ENCODE measurements at regions not wholly inside any gene's neighbourhood (a gene's known extent, or its start where the extent isn't known, plus 50 kb on each side); places are given as distances from the start of the nearest gene placed in this dataset.

DNA sequence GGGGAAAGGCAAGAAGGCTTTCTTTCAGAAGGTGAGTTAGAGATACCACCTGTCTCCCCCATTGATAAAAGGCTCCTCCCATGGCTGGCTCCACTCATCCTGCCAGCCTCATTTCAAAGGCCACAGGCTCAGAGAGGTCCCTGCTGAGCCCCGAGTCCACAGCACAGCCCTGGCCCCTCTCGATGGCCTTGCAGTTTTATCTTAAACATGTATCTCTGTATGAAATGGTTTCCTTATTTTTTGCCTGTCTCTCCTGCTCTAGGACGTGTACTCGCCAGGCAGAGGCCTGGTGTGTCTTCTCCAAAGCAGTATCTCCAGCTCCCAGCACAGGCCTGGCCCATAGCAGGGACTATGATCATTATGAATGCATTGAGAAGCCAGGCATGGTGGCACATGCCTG lies 160.5 kb upstream of the NSMCE3 start:
- intact Hi-C loops (cut with DNase I; ENCODE audit: low total_unique reads): no loop called here
- DNase-seq: no peak
- Histone ChIP-seq H3K4me3 (no peak overlapping the region), H3K27ac (no peak overlapping the region), H3K36me3 (no peaks in the 10 kb centered on the region), H3K4me1 (no peaks in the 10 kb centered on the region), H3K27me3 (no peaks in the 10 kb centered on the region), H3K9me3 (peaks cover 0 to 4% (median 0%) of the 10 kb centered on the region in 4 donors)
- 73 to 94% (median 86%) methylated on average over 4 of the region's 4 CpGs for WGBS, 5 donors
- TF ChIP-seq EP300 (IDR thresholded peaks at IDR 0.05): no peak
- TF ChIP-seq, protein P1, sequence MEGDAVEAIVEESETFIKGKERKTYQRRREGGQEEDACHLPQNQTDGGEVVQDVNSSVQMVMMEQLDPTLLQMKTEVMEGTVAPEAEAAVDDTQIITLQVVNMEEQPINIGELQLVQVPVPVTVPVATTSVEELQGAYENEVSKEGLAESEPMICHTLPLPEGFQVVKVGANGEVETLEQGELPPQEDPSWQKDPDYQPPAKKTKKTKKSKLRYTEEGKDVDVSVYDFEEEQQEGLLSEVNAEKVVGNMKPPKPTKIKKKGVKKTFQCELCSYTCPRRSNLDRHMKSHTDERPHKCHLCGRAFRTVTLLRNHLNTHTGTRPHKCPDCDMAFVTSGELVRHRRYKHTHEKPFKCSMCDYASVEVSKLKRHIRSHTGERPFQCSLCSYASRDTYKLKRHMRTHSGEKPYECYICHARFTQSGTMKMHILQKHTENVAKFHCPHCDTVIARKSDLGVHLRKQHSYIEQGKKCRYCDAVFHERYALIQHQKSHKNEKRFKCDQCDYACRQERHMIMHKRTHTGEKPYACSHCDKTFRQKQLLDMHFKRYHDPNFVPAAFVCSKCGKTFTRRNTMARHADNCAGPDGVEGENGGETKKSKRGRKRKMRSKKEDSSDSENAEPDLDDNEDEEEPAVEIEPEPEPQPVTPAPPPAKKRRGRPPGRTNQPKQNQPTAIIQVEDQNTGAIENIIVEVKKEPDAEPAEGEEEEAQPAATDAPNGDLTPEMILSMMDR (IDR thresholded peaks at IDR 0.05): no peak
- no peak for TF ChIP-seq POLR2A (IDR thresholded peaks at IDR 0.05)
- TF ChIP-seq POLR2AphosphoS5 (IDR thresholded peaks at IDR 0.05): no peak

DNA sequence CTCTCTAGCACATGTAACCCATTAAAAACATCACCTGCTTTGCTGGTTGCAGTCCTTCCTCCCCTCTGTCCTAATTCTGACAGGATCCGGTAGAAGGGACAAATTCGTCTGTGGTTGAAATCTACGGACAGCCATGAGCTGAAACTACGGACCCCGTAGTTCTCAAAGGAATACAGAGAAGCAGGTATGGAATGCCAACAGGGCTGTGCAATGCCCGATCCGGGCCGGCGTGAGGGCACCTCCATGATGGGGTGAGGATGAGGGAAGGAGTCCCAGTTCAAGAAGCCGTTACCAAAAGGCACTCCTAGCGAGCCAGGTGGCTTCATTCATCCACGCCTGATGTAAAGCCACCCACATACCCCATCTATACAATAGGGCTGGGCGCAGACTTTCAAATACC lies 160.0 kb upstream of the NSMCE3 start:
- TF ChIP-seq POLR2AphosphoS5 (IDR thresholded peaks at IDR 0.05) (no peak), EP300 (IDR thresholded peaks at IDR 0.05) (no peak), POLR2A (IDR thresholded peaks at IDR 0.05) (no peak)
- TF ChIP-seq, protein P1 (IDR thresholded peaks at IDR 0.05): no peak
- intact Hi-C loops (cut with DNase I; ENCODE audit: low total_unique reads): no loop called here
- DNase-seq: no peak
- Histone ChIP-seq H3K27ac (no peak overlapping the region), H3K9me3 (peaks cover 0 to 4% (median 0%) of the 10 kb centered on the region in 4 donors), H3K4me1 (no peaks in the 10 kb centered on the region), H3K27me3 (no peaks in the 10 kb centered on the region), H3K36me3 (no peaks in the 10 kb centered on the region), H3K4me3 (no peak overlapping the region)
- 90 to 94% (median 91%) methylated on average over 12 to 13 of the region's 13 CpGs for WGBS, 5 donors

DNA sequence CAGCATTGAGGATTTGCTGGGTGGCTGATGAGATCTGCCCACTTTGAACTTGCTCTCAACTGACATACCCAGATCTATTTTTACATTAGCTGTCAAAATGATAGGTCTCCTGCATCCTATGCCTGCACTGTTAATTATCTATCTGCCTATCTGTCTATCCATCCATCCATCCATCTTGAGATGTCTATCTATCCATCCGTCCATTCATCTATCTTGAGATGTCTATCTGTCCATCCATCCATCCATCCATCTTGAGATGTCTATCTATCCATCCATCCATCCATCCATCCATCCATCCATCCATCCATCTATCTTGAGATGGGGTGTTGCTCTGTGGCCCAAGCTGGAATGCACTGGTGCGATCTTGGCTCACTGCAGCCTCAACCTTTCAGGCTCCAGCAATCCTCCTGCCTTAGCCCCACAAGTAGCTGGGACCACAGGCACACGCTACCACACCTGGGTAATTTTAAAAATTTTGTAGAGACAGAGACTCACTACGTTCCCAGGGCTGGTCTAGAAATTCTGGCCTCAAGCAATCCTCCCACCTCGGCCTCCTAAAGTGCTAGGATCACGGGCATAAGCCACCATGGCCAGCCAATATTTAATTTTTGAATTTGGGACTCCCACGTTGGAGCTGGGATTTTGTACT lies 159.4 kb upstream of the NSMCE3 start:
- Histone ChIP-seq H3K27me3 (no peaks in the 10 kb centered on the region), H3K9me3 (peaks cover 0 to 4% (median under 1%) of the 10 kb centered on the region in 4 donors), H3K4me3 (no peak overlapping the region), H3K27ac (no peak overlapping the region), H3K36me3 (no peaks in the 10 kb centered on the region), H3K4me1 (no peaks in the 10 kb centered on the region)
- 78 to 91% (median 86%) methylated on average over 7 of the region's 7 CpGs for WGBS, 5 donors
- no peak for DNase-seq
- intact Hi-C loops (cut with DNase I; ENCODE audit: low total_unique reads): no loop called here
- TF ChIP-seq EP300 (IDR thresholded peaks at IDR 0.05): no peak
- TF ChIP-seq, protein P1 (IDR thresholded peaks at IDR 0.05): no peak
- TF ChIP-seq POLR2A (IDR thresholded peaks at IDR 0.05): no peak
- TF ChIP-seq POLR2AphosphoS5 (IDR thresholded peaks at IDR 0.05): no peak

DNA sequence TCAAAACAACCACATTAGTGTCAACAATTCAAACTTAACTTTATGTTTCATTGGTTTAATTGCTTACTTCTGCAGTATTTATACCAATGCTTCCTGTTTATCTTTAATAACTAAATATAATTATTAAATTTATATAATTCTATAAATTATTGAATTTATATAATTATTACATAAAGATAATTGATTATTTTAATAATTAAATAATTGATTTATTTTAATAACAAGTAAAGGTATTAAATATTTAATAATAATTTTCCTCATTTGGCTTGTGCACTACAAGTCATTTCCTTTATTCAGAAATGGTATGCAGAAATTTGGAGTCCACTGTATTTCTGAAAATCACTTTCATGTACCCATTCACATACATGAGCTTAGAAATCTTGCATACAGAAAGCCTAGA lies 156.2 kb upstream of the NSMCE3 start:
- H3K27me3 ChIP-seq: no peaks in the 10 kb centered on the region
- no peaks in the 10 kb centered on the region for H3K36me3 ChIP-seq
- intact Hi-C loops (cut with DNase I; ENCODE audit: low total_unique reads): no loop called here
- no peaks in the 10 kb centered on the region for H3K4me1 ChIP-seq
- no peak overlapping the region for H3K27ac ChIP-seq
- H3K9me3 ChIP-seq: peaks cover 0 to 8% (median 2%) of the 10 kb centered on the region in 4 donors
- no peak overlapping the region for H3K4me3 ChIP-seq
- TF ChIP-seq POLR2AphosphoS5 (IDR thresholded peaks at IDR 0.05) (no peak), POLR2A (IDR thresholded peaks at IDR 0.05) (no peak), EP300 (IDR thresholded peaks at IDR 0.05) (no peak)
- DNase-seq: no peak

DNA sequence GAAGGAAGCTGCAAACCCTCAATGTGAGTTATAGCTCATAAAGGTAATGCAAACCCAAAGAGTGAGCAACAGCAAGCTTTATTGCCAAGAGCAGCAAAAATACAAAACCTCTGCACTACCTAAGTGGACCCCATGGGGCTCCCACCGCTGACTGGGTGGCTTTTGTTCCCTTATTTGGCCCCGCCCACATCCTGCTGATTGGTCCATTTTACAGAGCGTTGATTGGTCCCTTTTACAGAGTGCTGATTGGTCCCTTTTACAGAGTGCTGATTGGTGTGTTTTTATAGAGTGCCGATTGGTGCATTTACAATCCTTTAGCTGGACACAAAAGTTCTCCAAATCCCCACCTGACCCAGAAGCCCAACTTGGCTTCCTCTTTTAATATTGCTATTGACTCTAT lies 154.5 kb upstream of the NSMCE3 start:
- no peak overlapping the region for H3K27ac ChIP-seq
- H3K27me3 ChIP-seq: no peaks in the 10 kb centered on the region
- no peaks in the 10 kb centered on the region for H3K4me1 ChIP-seq
- WGBS, 5 donors: 76 to 85% (median 79%) methylated on average over 4 of the region's 4 CpGs
- no peak for DNase-seq
- H3K9me3 ChIP-seq: peaks cover 0 to 8% (median 2%) of the 10 kb centered on the region in 4 donors
- TF ChIP-seq EP300 (IDR thresholded peaks at IDR 0.05) (no peak), POLR2AphosphoS5 (IDR thresholded peaks at IDR 0.05) (no peak), POLR2A (IDR thresholded peaks at IDR 0.05) (no peak)
- TF ChIP-seq, protein P1 (IDR thresholded peaks at IDR 0.05): no peak
- intact Hi-C loops (cut with DNase I; ENCODE audit: low total_unique reads): no loop called here
- no peak overlapping the region for H3K4me3 ChIP-seq
- H3K36me3 ChIP-seq: no peaks in the 10 kb centered on the region

Measured in stomach (tissue), 8 donors.